Sigmoid colon (tissue), 4 donors: ENCODE measurements at regions not wholly inside any gene's neighbourhood (a gene's known extent, or its start where the extent isn't known, plus 50 kb on each side); places are given as distances from the start of the nearest gene placed in this dataset.

Experiments used
- CTCF ChIP-seq, 4 experiments: fragments of 450-650 bp in 3 of 4; fragments of 200-600 bp in 1 of 4; IDR thresholded peaks; one replicate each; pipeline ENCODE4 v1.5.1; 2016 to 2019; ENCODE audit warnings: antibody characterized with exemption in 4 of 4, mild to moderate bottlenecking in 3 of 4, moderate library complexity in 2 of 4
- EP300 ChIP-seq, 4 donors: sonication (generic); formaldehyde crosslinking; IDR thresholded peaks; one replicate each; pipeline ENCODE4 v1.6.1; 2017; ENCODE audit warnings: antibody characterized with exemption in 4 of 4
- POLR2A ChIP-seq, 2 donors: fragments of 450-650 bp; IDR thresholded peaks; one replicate each; pipeline ENCODE4 v1.6.1; 2016; ENCODE audit warnings: antibody characterized with exemption in 2 of 2, mild to moderate bottlenecking in 2 of 2, moderate library complexity in 2 of 2
- POLR2AphosphoS5 ChIP-seq, 4 donors: sonication (generic); formaldehyde crosslinking; IDR thresholded peaks; one replicate each; pipeline ENCODE4 v1.6.1; 2017; ENCODE audit warnings: antibody characterized with exemption in 4 of 4

- TF ChIP-seq CTCF (IDR thresholded peaks at IDR 0.05) (no peak), EP300 (IDR thresholded peaks at IDR 0.05) (no peak), POLR2A (IDR thresholded peaks at IDR 0.05) (no peak), POLR2AphosphoS5 (IDR thresholded peaks at IDR 0.05) (no peak)
Measured at GRCh38 chr5:167984951-167985350, 306.5 kb upstream of the WWC1 start.
